ENCODE measurements at regions not wholly inside any gene's neighbourhood (a gene's known extent, or its start where the extent isn't known, plus 50 kb on each side); places are given as distances from the start of the nearest gene placed in this dataset.

GRCh38 chr2:76326636-76327035, 615.9 kb upstream of the GCFC2 start:
- intact Hi-C loops (cut with micrococcal nuclease) = no loop called here
- Mint-ChIP-seq H3K27ac (no peak overlapping the region), H3K9me3 (peaks cover 0 to 3% (median 0%) of the 10 kb centered on the region in 7 donors), H3K4me3 (no peak overlapping the region), H3K4me1 (no peaks in the 10 kb centered on the region), H3K27me3 (ENCODE audit: low read depth in 3 of 3) (no peaks in the 10 kb centered on the region), H3K36me3 (no peaks in the 10 kb centered on the region)
- H3K36me3 ChIP-seq (replicated peaks in 1 of 2; ENCODE audit: control insufficient read depth in 1 of 2, insufficient read depth in 2 of 2, low read length in 2 of 2) = no peaks in the 10 kb centered on the region
- no CpG with 5 or more reads among the region's 1 CpG for WGBS (ENCODE audit: insufficient coverage)
- H3K4me2 ChIP-seq (replicated peaks; ENCODE audit: extremely low read depth, low read length, poor library complexity, severe bottlenecking) = no peak overlapping the region
- H2AFZ ChIP-seq (ENCODE audit: insufficient read depth, low read depth, low read length, poor library complexity, severe bottlenecking) = no peak overlapping the region
- no peak for TF ChIP-seq CTCF (IDR thresholded peaks at IDR 0.05)
- no peak overlapping the region for H3K4me3 ChIP-seq (replicated peaks in 1 of 3; ENCODE audit: low read depth in 2 of 3, low read length in 3 of 3)
- no peak for DNase-seq
- no peaks in the 10 kb centered on the region for H3K79me2 ChIP-seq (ENCODE audit: insufficient read depth, low read length)
- H4K20me1 ChIP-seq (ENCODE audit: insufficient read depth, low read length) = no peaks in the 10 kb centered on the region
- no peak overlapping the region for H3K9ac ChIP-seq (ENCODE audit: insufficient read depth, low read length, poor library complexity, severe bottlenecking)
- H3K27me3 ChIP-seq (ENCODE audit: control insufficient read depth in 2 of 2, insufficient read depth in 2 of 2, low read length in 2 of 2) = no peaks in the 10 kb centered on the region
- H3K4me1 ChIP-seq (ENCODE audit: control insufficient read depth in 1 of 2, insufficient read depth in 2 of 2, low read length in 2 of 2) = no peaks in the 10 kb centered on the region
- no peaks in the 10 kb centered on the region for H3K9me3 ChIP-seq (replicated peaks in 1 of 2; ENCODE audit: control insufficient read depth in 1 of 2, insufficient read depth in 1 of 2, low read length in 2 of 2)
- no peak overlapping the region for H3K27ac ChIP-seq (ENCODE audit: low read depth in 1 of 2, low read length in 2 of 2)

GRCh38 chr2:76323381-76323780, 612.7 kb upstream of the GCFC2 start:
- H3K9ac ChIP-seq (ENCODE audit: insufficient read depth, low read length, poor library complexity, severe bottlenecking) = no peak overlapping the region
- no peaks in the 10 kb centered on the region for H3K27me3 ChIP-seq (ENCODE audit: control insufficient read depth in 2 of 2, insufficient read depth in 2 of 2, low read length in 2 of 2)
- no CpG with 5 or more reads among the region's 4 CpGs for WGBS (ENCODE audit: insufficient coverage)
- no peak for DNase-seq
- no peak overlapping the region for H3K27ac ChIP-seq (ENCODE audit: low read depth in 1 of 2, low read length in 2 of 2)
- Mint-ChIP-seq H3K27me3 (ENCODE audit: low read depth in 3 of 3) (no peaks in the 10 kb centered on the region), H3K27ac (no peak overlapping the region), H3K36me3 (no peaks in the 10 kb centered on the region), H3K9me3 (no peaks in the 10 kb centered on the region), H3K4me1 (no peaks in the 10 kb centered on the region), H3K4me3 (no peak overlapping the region)
- H3K4me2 ChIP-seq (replicated peaks; ENCODE audit: extremely low read depth, low read length, poor library complexity, severe bottlenecking) = no peak overlapping the region
- no peaks in the 10 kb centered on the region for H3K79me2 ChIP-seq (ENCODE audit: insufficient read depth, low read length)
- no peaks in the 10 kb centered on the region for H3K36me3 ChIP-seq (replicated peaks in 1 of 2; ENCODE audit: control insufficient read depth in 1 of 2, insufficient read depth in 2 of 2, low read length in 2 of 2)
- H3K4me3 ChIP-seq (replicated peaks in 1 of 3; ENCODE audit: low read depth in 2 of 3, low read length in 3 of 3) = no peak overlapping the region
- intact Hi-C loops (cut with micrococcal nuclease) = no loop called here
- no peaks in the 10 kb centered on the region for H3K9me3 ChIP-seq (replicated peaks in 1 of 2; ENCODE audit: control insufficient read depth in 1 of 2, insufficient read depth in 1 of 2, low read length in 2 of 2)
- H2AFZ ChIP-seq (ENCODE audit: insufficient read depth, low read depth, low read length, poor library complexity, severe bottlenecking) = no peak overlapping the region
- no peak for TF ChIP-seq CTCF (IDR thresholded peaks at IDR 0.05)
- no peaks in the 10 kb centered on the region for H3K4me1 ChIP-seq (ENCODE audit: control insufficient read depth in 1 of 2, insufficient read depth in 2 of 2, low read length in 2 of 2)
- no peaks in the 10 kb centered on the region for H4K20me1 ChIP-seq (ENCODE audit: insufficient read depth, low read length)
